ENCODE measurements at regions not wholly inside any gene's neighbourhood (a gene's known extent, or its start where the extent isn't known, plus 50 kb on each side); places are given as distances from the start of the nearest gene placed in this dataset.

- no peak for FAIRE-seq
- POLR2A ChIA-PET (ENCODE audit: partially characterized antibody): no interaction called here
- H3K9me3 ChIP-seq (ENCODE audit: insufficient read depth in 2 of 2, low read depth in 1 of 2, low read length in 1 of 2): no peaks in the 10 kb centered on the region
- H3K23ac ChIP-seq (ENCODE audit: insufficient read length): no peak overlapping the region
- H3K9ac ChIP-seq (replicated peaks in 1 of 4; ENCODE audit: extremely low read depth in 1 of 4, low read depth in 3 of 4, low read length in 3 of 4): no peak overlapping the region
- H3K14ac ChIP-seq (ENCODE audit: insufficient read length): no peak overlapping the region
- H3K4ac ChIP-seq (replicated peaks; ENCODE audit: insufficient read length, low read depth, low read length): no peak overlapping the region
- no peak overlapping the region for H3K27ac ChIP-seq (ENCODE audit: low read depth, low read length)
- CTCF ChIA-PET (ENCODE audit: partially characterized antibody): no interaction called here
- H2BK5ac ChIP-seq (ENCODE audit: low read depth, low read length): no peak overlapping the region
- no peak overlapping the region for H2BK20ac ChIP-seq (ENCODE audit: low read length)
- no peak overlapping the region for H3K4me2 ChIP-seq (ENCODE audit: insufficient read depth in 1 of 2, low read depth in 2 of 2, low read length in 2 of 2)
- H2AFZ ChIP-seq (ENCODE audit: low read length): no peak overlapping the region
- H3K56ac ChIP-seq (replicated peaks; ENCODE audit: insufficient read length, low read depth, low read length): no peak overlapping the region
- no peak overlapping the region for H4K91ac ChIP-seq (replicated peaks; ENCODE audit: insufficient read length, low read length)
- H3K79me2 ChIP-seq (ENCODE audit: control insufficient read depth in 1 of 2, insufficient read depth in 2 of 2, low read length in 2 of 2): no peaks in the 10 kb centered on the region
- H4K20me1 ChIP-seq (replicated peaks in 1 of 2; ENCODE audit: control insufficient read depth in 1 of 2, insufficient read depth in 2 of 2, low read length in 2 of 2): no peaks in the 10 kb centered on the region
- H3K4me1 ChIP-seq (replicated peaks in 1 of 4; ENCODE audit: control insufficient read depth in 3 of 4, insufficient read depth in 4 of 4, low read length in 3 of 4): no peaks in the 10 kb centered on the region
- TF ChIP-seq HDAC6 (IDR thresholded peaks at IDR 0.05; ENCODE audit: low read depth, low read length): no peak
- no peak for TF ChIP-seq TCF12 (IDR thresholded peaks at IDR 0.05; ENCODE audit: low read depth, low read length)
- TF ChIP-seq TAF7 (optimal IDR thresholded peaks at IDR 0.05; ENCODE audit: borderline replicate concordance, low read depth, low read length): no peak
- TF ChIP-seq SP4 (IDR thresholded peaks at IDR 0.05; ENCODE audit: low read length): no peak
- no peak overlapping the region for H2BK12ac ChIP-seq (ENCODE audit: low read depth, low read length)
- no peaks in the 10 kb centered on the region for H3K27me3 ChIP-seq (replicated peaks in 1 of 4; ENCODE audit: control insufficient read depth in 3 of 4, extremely low read depth in 1 of 4, insufficient read depth in 3 of 4, low read length in 3 of 4)
- H2BK15ac ChIP-seq (ENCODE audit: low read length): no peak overlapping the region
- H3K36me3 ChIP-seq (ENCODE audit: control insufficient read depth in 2 of 4, insufficient read depth in 4 of 4, low read length in 3 of 4): no peaks in the 10 kb centered on the region
- no peak overlapping the region for H3K4me3 ChIP-seq (ENCODE audit: extremely low read depth in 1 of 4, insufficient read depth in 2 of 4, low read depth in 3 of 4, low read length in 4 of 4)
- no peaks in the 10 kb centered on the region for H3K79me1 ChIP-seq (ENCODE audit: low read depth, low read length)
- no peak overlapping the region for H4K8ac ChIP-seq (ENCODE audit: extremely low read depth, insufficient read depth, low read length)
- H3K23me2 ChIP-seq (ENCODE audit: low read depth, low read length): no peaks in the 10 kb centered on the region
- no peak overlapping the region for H2BK120ac ChIP-seq (replicated peaks; ENCODE audit: low read depth, low read length)
- 90% methylated on average over 2 of the region's 2 CpGs; no CpG with 5 or more reads in 1 of the 2 experiments for WGBS, 2 experiments (ENCODE audit: extremely low coverage in 1 of 2, insufficient coverage in 1 of 2, insufficient read length in 1 of 2, insufficient replicate concordance in 2 of 2, low coverage in 1 of 2, low lambda C conversion rate in 2 of 2, missing lambda C conversion rate in 1 of 2)
- no peak overlapping the region for H4K5ac ChIP-seq (ENCODE audit: insufficient read length, low read depth, low read length)
- no peak overlapping the region for H3K18ac ChIP-seq (ENCODE audit: extremely low read depth, low read length)
- no peak overlapping the region for H2AK5ac ChIP-seq (ENCODE audit: low read depth, low read length)
- no peak for DNase-seq (ENCODE audit: low read depth in 1 of 2, low spot score in 2 of 2)
Observed at GRCh38 chr16:52677501-52677900, 130.6 kb upstream of the TOX3 start.
